ENCODE measurements at regions not wholly inside any gene's neighbourhood (a gene's known extent, or its start where the extent isn't known, plus 50 kb on each side); places are given as distances from the start of the nearest gene placed in this dataset.

- no peak for TF ChIP-seq CTCF (IDR thresholded peaks at IDR 0.05; ENCODE audit: insufficient read depth in 1 of 2, low read depth in 1 of 2, low read length in 1 of 2, severe bottlenecking in 1 of 2, unreplicated experiment in 1 of 2)
- no peak for DNase-seq
- no peaks in the 10 kb centered on the region for H3K9me3 ChIP-seq
- no peaks in the 10 kb centered on the region for H3K36me3 ChIP-seq (ENCODE audit: control insufficient read depth, insufficient read depth, low read length)
- Mint-ChIP-seq H3K27ac (ENCODE audit: unreplicated experiment) (no peak overlapping the region), H3K9me3 (ENCODE audit: unreplicated experiment) (peaks cover 6% of the 10 kb centered on the region), H3K4me3 (ENCODE audit: unreplicated experiment) (no peak overlapping the region), H3K36me3 (ENCODE audit: insufficient read depth, unreplicated experiment) (no peaks in the 10 kb centered on the region), H3K27me3 (ENCODE audit: insufficient read depth, unreplicated experiment) (no peaks in the 10 kb centered on the region), H3K4me1 (ENCODE audit: low read depth, unreplicated experiment) (no peaks in the 10 kb centered on the region)
- no peaks in the 10 kb centered on the region for H3K4me1 ChIP-seq
- H3K27me3 ChIP-seq (replicated peaks; ENCODE audit: control insufficient read depth, insufficient read depth, low read length) = no peaks in the 10 kb centered on the region
- ChIA-PET CTCF (interaction anchor here (0.7 kb wide), 1 partner anchor 22 kb away, joined by 3 read pairs; no protein-coding TSS in a partner anchor), POLR2A (no interaction called here)
- no TSS peak for BruUV-seq (replicated peaks)
- no peak overlapping the region for H3K4me3 ChIP-seq (ENCODE audit: low read depth, low read length)
- intact Hi-C loops (cut with micrococcal nuclease; ENCODE audit: unreplicated experiment) = no loop called here
Observed at GRCh38 chr7:34342387-34342786, 315.6 kb upstream of the NPSR1 start.

- DNase-seq = no peak
- H3K36me3 Mint-ChIP-seq (ENCODE audit: insufficient read depth, unreplicated experiment) = no peaks in the 10 kb centered on the region
- Histone ChIP-seq H3K36me3 (ENCODE audit: control insufficient read depth, insufficient read depth, low read length) (no peaks in the 10 kb centered on the region), H3K4me3 (ENCODE audit: low read depth, low read length) (no peak overlapping the region), H3K4me1 (no peaks in the 10 kb centered on the region), H3K9me3 (no peaks in the 10 kb centered on the region), H3K27me3 (replicated peaks; ENCODE audit: control insufficient read depth, insufficient read depth, low read length) (no peaks in the 10 kb centered on the region)
- no peaks in the 10 kb centered on the region for H3K9me3 Mint-ChIP-seq (ENCODE audit: unreplicated experiment)
- TF ChIP-seq CTCF (IDR thresholded peaks at IDR 0.05; ENCODE audit: insufficient read depth in 1 of 2, low read depth in 1 of 2, low read length in 1 of 2, severe bottlenecking in 1 of 2, unreplicated experiment in 1 of 2) = no peak
- no peak overlapping the region for H3K4me3 Mint-ChIP-seq (ENCODE audit: unreplicated experiment)
- H3K27ac Mint-ChIP-seq (ENCODE audit: unreplicated experiment) = no peak overlapping the region
- ChIA-PET POLR2A (no interaction called here), CTCF (no interaction called here)
- intact Hi-C loops (cut with micrococcal nuclease; ENCODE audit: unreplicated experiment) = no loop called here
- no peaks in the 10 kb centered on the region for H3K27me3 Mint-ChIP-seq (ENCODE audit: insufficient read depth, unreplicated experiment)
- BruUV-seq (replicated peaks) = no TSS peak
- no peaks in the 10 kb centered on the region for H3K4me1 Mint-ChIP-seq (ENCODE audit: low read depth, unreplicated experiment)
Observed at GRCh38 chr7:34343667-34344066, 314.4 kb upstream of the NPSR1 start.

- intact Hi-C loops (cut with micrococcal nuclease; ENCODE audit: unreplicated experiment) = no loop called here
- no peak for TF ChIP-seq CTCF (IDR thresholded peaks at IDR 0.05; ENCODE audit: insufficient read depth in 1 of 2, low read depth in 1 of 2, low read length in 1 of 2, severe bottlenecking in 1 of 2, unreplicated experiment in 1 of 2)
- no peak overlapping the region for H3K4me3 Mint-ChIP-seq (ENCODE audit: unreplicated experiment)
- H3K36me3 ChIP-seq (ENCODE audit: control insufficient read depth, insufficient read depth, low read length) = no peaks in the 10 kb centered on the region
- H3K4me1 Mint-ChIP-seq (ENCODE audit: low read depth, unreplicated experiment) = no peaks in the 10 kb centered on the region
- peaks cover 6% of the 10 kb centered on the region for H3K9me3 Mint-ChIP-seq (ENCODE audit: unreplicated experiment)
- H3K4me1 ChIP-seq = no peaks in the 10 kb centered on the region; the same call in 1 of the 2 replicates
- no peaks in the 10 kb centered on the region for H3K36me3 Mint-ChIP-seq (ENCODE audit: insufficient read depth, unreplicated experiment)
- H3K27me3 Mint-ChIP-seq (ENCODE audit: insufficient read depth, unreplicated experiment) = no peaks in the 10 kb centered on the region
- H3K27me3 ChIP-seq (replicated peaks; ENCODE audit: control insufficient read depth, insufficient read depth, low read length) = no peaks in the 10 kb centered on the region
- no peak overlapping the region for H3K27ac Mint-ChIP-seq (ENCODE audit: unreplicated experiment)
- H3K9me3 ChIP-seq = no peaks in the 10 kb centered on the region
- BruUV-seq (replicated peaks) = no TSS peak
- CTCF ChIA-PET = no interaction called here
- DNase-seq = no peak
- H3K4me3 ChIP-seq (ENCODE audit: low read depth, low read length) = no peak overlapping the region
- POLR2A ChIA-PET = no interaction called here
Observed at GRCh38 chr7:34354011-34354410, 304.0 kb upstream of the NPSR1 start.
